Effector CD8-positive, alpha-beta T cell (primary cell): ENCODE measurements at regions not wholly inside any gene's neighbourhood (a gene's known extent, or its start where the extent isn't known, plus 50 kb on each side); places are given as distances from the start of the nearest gene placed in this dataset.
"Not testable (repeated sequence)": the region's sequence is repeated elsewhere in the genome, so short reads cannot be mapped to it uniquely, and the experiment has no call there.

Experiments used
- DNase-seq: peaks from one replicate; lab custom pipeline; 2025; lab: John Stamatoyannopoulos, UW

DNA sequence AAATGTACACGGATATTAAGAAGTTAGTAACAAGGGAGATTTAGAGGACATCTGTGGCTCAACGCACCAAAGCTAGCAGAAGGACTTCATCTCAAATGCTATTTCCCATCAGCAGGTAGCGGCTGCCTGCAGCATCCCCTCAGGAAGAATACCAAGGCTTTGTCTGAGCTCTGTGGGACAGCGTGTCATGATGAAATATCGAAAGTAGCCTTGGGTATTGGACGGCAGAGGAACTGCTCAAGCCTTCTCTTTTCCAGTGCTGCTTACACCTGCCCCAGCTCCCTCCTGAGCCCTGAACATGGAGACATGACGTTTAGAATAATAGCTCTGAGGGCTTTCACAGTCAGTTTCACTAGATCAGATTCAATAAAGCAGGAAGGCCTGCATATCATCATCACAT lies 241.6 kb downstream of the SUCLG1 start:
- DNase-seq: no peak

DNA sequence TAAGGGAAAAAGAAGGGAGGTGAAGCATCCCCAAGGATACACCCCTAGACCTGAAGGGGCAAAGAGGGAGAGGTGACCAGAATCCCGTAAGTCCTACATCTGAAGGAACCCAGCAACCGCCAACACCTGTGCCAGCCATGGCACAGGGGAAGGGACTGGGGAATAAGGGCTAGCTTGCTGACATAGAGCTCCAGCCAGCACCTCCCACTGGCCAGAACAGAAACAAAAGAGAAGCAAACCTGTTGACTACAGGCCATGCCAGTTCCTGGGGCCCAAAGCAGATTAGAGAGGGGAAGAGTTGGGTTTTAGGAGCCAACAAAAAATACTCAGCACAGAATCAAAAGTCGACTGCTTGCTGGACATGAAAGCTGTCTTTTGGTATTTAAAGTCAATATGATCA lies 244.6 kb downstream of the SUCLG1 start:
- DNase-seq: no peak

DNA sequence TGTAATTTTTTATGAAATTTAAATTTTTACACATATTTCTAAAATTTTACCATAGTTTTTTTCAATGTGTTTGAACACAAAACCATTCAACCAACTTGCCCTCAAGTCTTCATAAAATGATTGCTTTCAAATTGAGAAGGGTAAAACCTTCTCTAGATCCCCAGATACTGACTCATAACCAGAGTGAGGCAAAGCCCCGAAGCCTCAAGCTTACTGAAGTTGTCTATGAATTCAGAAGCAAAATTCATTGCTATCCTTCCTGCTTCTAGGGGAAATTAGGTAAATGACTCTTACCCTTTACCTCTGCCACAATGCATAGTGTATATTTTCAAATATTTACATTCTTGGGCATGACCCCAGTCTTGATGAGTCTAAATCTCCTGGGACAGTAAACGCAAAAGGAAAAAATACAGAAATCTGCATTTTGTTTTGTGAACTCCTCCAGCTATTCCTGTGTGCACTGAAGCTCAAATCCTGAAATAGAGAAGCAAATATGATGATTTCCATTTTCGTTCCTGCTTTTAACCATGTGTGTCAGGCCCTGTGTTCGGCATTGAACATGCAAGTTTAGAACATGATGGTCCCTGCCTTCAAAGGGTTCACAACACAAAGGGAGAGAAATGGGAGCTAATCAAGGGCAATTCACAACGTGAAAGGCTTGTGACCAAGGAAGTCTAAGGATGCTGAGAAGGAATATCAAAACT lies 246.3 kb downstream of the SUCLG1 start:
- DNase-seq: no peak

DNA sequence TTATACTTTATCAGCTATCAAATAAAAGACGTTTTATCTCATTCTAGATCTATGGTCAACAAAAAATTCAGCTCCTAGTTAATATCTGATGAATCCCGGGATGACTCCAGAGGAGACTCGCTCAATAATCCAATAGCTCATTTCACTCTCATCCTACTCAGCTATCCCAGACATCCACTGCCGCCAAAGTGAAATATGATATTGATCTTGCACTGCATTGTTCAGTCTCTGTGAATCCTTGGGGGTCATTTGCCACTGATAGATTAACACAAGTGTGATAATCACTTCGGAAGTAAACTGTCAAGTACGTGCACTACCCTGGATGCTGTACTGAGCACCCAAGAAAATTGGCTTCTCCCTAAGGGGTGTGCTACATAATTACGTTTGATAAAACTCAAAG lies 249.1 kb downstream of the SUCLG1 start:
- no peak for DNase-seq

DNA sequence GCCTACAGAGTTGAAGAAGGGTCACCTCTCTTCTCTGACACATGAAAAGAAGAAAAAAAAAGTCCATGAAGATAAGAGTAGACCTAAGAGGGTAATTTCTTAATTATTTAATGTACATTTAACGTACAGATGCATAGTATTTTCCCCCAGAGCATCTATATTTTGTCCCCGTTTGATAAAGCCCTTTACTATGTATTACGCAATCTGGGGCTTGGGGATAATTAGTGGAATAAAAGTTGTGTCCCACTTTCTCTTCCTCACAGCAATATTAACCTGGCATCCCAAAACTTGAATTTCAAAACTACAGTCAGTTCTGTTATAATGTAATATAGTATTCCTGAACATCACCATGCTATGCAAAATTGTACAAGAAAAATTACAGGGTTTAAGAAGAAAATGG lies 254.1 kb downstream of the SUCLG1 start:
- DNase-seq: no peak

DNA sequence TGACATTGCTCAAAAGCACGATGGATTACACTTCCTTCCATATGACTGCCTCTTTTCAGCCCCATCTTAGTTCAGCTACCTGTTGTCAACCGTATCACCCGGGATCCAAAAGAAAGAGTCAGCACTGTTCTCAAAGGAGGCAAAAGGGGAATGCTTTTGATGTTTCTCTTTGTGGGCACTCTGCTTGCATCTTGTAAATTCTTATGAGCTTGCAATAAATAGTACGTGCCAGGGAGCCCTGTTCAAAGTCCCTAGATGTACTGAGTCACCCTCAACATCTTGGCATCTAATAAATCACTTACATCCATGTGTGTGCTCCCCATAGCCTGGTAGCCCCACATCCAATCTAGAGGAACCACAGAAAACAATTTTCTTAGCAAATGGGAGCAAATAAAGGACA lies 256.9 kb downstream of the SUCLG1 start:
- no peak for DNase-seq

DNA sequence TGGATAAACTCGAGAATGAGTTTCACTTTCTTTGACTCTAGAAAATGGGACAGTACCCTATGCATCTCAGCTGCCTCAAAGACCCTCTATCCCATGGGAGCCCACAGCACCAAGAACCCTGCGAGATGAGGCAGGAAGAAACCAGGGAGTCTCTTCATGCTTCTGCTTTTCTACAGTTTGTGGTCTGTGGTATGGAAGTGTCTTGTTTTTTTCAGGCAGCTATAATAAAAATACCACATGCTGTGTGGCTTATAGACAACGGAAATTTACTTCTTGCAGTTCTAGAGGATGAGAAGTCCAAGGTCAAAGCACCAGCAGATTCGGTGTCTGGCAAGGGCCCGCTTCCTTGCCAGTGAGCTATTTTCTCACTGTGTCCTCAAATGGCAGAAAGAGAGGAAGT lies 257.9 kb downstream of the SUCLG1 start:
- DNase-seq: no peak

DNA sequence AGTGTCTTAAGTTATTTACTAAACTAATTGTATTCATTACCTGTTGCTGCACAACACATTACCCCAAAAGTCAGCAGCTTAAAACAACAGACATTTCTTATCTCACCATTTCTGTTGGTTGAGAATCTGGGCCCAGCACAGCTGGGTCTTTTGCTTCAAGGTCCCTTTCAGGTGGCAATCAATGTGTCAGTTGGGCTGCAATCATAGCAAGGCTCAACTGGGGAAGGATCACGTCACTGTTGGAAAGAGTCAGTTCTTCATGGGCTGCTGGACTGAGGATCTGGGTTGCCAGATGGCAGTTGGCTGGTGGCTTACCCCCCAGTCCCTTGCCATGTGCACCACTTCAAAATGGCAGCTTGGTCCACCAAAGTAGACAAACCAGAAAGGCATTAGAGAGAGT lies 261.2 kb downstream of the SUCLG1 start:
- DNase-seq: no peak

DNA sequence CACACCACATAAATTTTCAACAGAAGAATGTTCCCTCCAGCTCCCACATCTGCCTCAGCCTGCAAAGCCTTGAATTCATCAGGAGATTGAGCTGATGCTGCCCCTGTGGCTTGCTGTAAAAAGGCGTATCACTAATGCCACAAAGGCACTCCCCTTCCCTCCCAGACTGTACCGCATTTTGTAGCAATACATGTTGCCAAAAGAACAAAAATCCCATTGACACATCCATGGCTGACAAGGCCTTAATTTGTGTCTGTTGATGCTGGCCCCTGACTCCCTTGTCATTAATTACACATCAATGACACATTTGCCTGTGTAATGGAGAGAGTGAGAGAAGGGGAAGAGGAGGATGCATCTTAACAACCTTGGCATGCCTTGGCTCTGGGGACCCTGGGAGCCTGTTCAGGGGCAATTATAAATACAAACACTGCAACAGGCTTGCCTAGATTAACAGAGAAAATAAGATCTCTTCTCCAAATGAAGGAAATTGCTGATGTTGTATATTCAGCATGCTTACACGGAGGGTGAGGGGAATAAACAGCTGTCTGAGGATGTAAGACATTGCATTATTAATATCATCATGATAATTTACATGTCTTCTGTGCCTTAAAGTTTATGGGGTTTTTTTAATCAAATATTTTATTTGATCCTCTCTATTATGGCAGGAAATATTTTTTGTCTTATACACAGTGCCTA lies 264.0 kb downstream of the SUCLG1 start:
- DNase-seq: no peak

DNA sequence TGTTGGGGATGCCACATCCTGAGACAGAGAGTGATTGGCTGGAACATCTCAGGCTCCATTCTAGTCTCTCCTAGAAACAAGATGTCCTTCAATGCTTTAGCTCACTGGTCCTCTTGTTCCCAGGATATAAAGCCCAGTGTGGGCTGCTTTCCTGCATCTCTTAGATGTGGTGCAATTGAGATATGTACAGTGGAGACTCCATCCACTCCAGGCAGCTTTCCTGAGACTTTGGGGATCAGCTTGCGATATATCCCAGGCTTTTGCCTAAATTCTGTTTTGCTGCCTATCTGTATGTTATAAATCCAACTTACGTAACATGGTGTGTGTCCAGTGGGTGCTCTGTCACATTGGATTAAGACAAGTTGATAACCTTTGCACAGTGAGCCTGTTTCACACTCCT lies 264.9 kb downstream of the SUCLG1 start:
- DNase-seq: no peak

DNA sequence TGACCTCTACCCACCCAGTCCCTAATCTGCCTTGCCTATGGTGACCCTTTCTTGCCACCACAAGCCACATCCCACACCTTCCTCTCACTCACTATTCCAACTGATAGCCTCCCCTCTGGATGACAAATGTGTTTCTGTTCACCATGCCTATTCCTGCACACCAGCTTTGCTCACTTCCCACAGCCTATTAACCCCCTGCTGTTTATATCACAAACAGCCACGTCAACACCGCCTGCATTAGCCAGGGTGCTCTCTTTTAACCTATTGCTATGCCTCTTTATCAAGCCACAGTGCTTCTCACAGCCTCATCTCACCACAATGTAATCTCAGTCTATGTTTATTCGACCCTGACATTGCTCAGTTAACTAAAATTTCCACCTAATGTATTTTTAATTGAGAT lies 271.8 kb downstream of the SUCLG1 start:
- no peak for DNase-seq

DNA sequence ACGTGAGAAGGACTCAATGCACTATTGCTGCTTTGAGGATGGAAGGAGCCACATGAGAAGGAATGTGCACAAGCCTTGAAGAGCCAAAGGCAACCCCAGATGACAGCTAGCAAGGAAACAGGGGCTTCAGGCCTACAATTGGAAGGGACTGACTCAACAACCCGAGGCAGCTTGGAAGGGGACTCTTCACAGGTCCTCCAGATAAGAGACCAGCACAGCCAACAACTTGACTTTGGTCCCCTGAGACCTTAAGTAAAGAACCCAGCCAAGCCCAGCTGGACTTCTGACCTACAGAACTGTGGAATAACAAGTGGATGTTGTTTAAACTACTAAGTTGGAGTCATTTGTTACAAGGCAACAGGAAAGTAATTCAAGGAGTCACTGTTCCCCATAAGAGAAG lies 277.2 kb downstream of the SUCLG1 start:
- DNase-seq: no peak

DNA sequence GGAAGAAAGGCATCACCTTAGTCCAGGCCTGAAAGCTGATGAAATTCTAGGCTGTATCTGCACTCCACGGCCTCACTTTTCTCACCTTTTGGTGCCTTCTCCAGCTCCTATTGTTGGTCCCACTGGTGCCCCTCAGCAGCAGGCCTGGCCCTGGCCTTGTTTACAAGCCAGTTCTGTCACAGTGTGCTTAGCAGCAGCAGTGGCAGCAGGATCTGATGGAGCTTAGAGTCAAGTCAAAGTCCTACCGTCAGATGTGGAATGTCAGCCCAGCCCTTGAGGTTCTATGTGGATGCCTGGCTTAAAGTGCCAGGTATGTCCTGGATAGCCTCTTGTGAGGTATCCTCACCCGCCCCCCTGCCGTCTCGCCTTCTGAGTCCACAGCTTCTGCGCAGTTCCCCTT lies 281.3 kb downstream of the SUCLG1 start:
- no peak for DNase-seq

DNA sequence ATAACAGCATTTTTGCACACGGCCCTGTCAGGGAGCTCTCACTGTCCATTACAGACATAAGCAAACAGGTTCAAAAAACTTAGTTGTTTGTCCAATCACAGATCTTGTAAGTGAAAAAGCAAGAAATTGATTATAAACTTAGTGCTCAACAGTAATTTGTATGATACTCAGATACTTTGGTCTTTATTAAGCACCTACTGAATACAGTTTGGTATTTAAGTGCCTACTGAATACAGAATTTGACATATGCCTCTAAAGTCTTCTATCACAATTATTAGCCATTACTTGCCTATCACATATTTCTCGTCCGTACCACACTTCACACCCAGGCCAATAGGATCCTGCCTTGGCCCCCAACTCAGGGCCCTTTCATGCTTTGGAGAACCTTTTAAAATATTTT lies 283.1 kb downstream of the SUCLG1 start:
- DNase-seq: no peak

DNA sequence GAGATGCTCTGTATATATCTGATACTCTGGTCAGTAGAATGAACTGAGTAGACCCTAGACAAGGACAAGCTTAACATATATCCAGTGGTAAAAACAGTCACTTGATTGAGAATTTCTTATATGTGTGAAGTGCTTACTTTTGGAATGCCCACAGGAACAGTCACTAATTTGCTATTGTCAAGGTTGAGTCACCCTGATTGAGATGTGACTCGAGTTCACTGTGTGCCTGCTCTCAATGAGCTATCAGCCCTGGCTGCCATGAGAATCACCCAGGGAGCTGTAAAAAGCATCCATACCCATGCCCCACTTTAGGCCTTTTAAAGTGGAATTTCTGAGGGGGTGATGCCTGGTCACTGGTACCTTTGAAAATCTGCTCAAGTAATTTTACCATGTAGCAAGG lies 283.7 kb downstream of the SUCLG1 start:
- no peak for DNase-seq

DNA sequence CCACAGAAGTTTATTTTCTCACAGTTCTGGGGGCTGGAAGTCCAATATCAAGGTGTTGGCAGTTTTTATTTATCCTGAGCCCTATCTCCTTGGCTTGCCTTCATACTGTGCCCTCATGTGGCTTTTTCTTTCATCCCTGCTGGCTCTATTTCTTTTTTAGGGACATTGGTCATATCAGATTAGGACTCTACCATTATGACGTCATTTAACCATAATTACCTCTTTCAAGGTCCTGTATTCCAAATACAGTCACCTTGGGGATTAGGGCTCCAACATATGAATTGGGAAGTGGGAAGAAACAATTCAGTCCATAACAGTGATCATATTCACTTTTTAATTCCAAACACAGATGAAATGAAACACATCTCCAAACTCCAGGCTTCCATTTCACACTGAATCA lies 286.0 kb downstream of the SUCLG1 start:
- no peak for DNase-seq

DNA sequence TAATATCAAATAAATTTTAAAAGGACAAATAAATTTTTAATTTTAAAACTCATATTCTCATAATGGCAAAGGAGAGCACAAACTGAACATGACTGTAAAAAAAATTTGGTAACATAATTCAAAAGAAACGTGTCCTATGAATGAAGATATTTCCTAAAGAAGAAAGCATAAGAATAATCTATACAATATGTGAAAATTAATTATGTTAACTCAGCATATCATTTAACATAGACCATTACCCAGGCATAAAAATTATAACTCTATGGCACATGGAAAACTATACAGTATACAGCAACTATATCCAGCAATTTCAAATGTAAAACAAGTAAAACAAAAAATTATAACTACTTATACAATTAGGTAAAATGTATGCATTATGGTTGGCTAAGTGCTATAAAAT lies 288.1 kb downstream of the SUCLG1 start:
- DNase-seq: no peak

DNA sequence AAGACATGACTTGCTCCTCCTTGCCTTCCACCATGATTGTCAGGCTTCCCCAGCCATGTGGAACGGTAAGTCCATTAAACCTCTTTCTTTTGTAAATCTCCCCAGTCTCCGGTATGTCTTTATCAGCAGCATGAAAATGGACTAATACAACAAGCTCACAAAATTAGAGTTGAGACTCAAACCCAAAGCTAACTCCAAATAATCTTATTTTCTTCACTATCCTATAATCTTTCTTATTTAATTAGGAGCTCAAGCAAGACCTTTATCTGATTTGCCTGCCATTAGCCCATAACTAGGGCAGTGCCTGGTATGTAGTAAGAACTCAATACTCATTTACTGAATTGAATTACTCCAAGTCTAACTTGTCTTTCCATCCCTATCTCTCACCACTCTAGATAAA lies 289.2 kb downstream of the SUCLG1 start:
- DNase-seq: no peak

DNA sequence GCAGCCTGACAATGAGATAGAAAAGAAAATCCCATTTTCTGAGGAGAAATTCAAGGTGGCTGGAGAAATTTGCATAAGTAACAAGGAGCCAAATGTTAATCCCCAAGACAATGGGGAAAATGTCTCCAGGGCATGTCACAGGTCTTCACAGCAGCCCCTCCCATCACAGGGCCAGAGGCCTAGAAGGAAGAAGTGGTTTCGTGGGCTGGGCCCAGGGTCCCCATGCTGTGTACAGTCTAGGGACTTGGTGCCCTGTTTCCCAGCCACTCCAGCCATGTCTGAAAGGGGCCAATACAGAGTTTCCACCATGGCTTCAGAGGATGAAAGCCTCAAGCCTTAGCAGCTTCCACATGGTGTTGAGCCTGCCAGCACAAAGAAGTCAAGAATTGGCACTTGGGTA lies 290.5 kb downstream of the SUCLG1 start:
- DNase-seq: not testable (repeated sequence)

DNA sequence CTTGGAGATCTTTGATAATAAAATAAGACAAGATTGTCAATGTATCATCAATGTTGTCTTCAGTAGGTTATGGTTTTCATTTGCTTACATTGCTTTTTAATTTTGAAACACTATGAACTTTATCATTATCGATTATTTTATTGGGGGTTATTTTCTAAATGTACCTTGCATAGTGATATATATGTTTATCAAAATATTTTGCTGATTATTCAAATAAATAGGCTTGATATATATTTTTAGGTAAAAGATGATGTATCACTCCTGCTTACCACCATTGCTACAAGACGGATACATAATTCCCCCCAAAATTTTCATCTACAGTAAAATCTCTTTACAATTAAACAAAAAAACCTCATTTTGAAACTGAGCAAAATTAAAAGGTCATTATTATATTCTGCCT lies 293.8 kb downstream of the SUCLG1 start:
- no peak for DNase-seq

DNA sequence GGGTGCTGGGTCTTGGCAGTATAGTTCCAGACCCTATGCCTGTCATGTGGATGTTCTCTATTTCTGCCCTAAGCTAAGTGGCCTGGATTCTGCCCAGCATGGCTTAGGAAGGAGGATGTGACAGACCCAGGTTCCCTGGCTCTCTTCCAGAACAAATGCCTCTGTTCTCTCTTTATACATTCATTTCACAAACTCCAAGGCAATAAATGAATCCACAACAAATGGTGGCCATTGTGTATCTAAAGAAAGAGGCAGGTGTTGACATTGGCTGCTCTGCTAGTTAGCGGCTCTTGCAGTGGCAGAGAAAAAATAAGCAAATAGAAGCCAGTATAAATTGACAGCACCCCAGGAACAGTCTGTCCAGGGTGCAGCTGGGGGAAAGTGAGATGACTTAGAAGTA lies 298.6 kb downstream of the SUCLG1 start:
- no peak for DNase-seq

DNA sequence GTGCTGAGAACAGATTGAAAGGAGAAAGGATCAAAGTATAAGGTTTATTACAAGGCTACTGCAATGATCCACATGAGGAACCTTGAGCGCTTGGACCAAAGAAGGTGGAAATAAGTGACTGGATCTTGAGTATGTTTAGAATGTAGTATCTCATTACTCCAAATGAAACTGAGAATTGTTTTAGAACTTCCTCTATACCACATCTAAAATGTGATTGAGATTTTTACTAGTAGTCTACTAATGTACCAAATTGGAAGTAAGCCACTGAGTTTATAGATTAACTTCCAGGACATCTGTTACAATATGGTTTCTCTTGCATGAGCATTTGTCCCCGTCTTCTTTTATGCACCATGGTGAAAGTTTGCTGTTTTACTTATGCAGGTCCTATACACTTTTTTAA lies 300.5 kb downstream of the SUCLG1 start:
- no peak for DNase-seq

DNA sequence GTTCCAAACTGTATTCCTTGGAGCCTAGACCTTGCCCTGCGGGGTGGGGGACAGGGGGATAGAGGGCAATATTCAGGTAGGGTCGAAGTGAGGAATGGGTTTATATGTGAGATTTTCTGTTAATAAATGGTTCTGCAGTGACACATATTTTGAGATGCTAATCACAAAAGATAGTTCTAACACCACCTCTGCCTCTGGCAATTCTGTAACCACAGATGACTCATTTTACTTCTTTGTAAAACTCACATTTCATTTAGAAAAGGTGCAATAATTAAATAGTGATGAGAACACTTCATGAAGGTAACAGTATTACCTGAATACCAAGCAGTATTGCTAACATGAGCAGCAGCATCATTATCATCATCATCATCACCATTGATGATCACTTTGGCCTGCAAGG lies 306.6 kb downstream of the SUCLG1 start:
- DNase-seq: no peak

DNA sequence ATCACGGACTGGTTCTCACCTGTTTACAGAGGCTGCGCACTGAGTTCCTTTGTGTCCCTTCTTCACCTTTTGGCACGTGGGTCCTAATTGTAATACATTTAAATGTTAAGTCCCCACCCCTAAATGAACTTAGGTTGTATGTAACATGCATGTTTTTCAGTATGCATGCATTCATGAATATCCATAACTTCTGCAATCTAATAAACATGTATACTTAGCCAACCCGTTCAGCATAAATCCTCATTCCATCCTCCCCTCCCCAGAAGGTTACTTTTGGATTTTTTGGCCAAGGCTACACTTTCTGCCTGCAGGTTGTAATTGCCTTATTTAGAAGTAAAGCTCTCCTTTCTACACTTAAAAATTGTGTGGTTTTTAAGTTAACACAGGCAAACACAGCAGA lies 314.7 kb downstream of the SUCLG1 start:
- no peak for DNase-seq
